ENCODE measurements at regions not wholly inside any gene's neighbourhood (a gene's known extent, or its start where the extent isn't known, plus 50 kb on each side); places are given as distances from the start of the nearest gene placed in this dataset.

GRCh38 chr11:130636722-130637464, 188.4 kb downstream of the ADAMTS15 start:
- DNase-seq (ENCODE audit: extremely low read depth, low read depth), result peak; percentile 11

- no peak for DNase-seq (ENCODE audit: extremely low read depth, low read depth)
Measured at GRCh38 chr11:130637566-130637965, 189.1 kb downstream of the ADAMTS15 start.

GRCh38 chr11:130638033-130638432, 189.6 kb downstream of the ADAMTS15 start:
- DNase-seq (ENCODE audit: extremely low read depth, low read depth), result no peak

- no peak for DNase-seq (ENCODE audit: extremely low read depth, low read depth)
Measured at GRCh38 chr11:130638624-130639023, 190.2 kb downstream of the ADAMTS15 start.

GRCh38 chr11:130639369-130639768, 190.9 kb downstream of the ADAMTS15 start:
- no peak for DNase-seq (ENCODE audit: extremely low read depth, low read depth)

GRCh38 chr11:130640526-130640925, 192.1 kb downstream of the ADAMTS15 start:
- DNase-seq (ENCODE audit: extremely low read depth, low read depth), result no peak

- no peak for DNase-seq (ENCODE audit: extremely low read depth, low read depth)
Measured at GRCh38 chr11:130641876-130642275, 193.4 kb downstream of the ADAMTS15 start.

GRCh38 chr11:130642994-130643393, 194.5 kb downstream of the ADAMTS15 start:
- no peak for DNase-seq (ENCODE audit: extremely low read depth, low read depth)

- no peak for DNase-seq (ENCODE audit: extremely low read depth, low read depth)
Measured at GRCh38 chr11:130644187-130644586, 195.7 kb downstream of the ADAMTS15 start.

- DNase-seq (ENCODE audit: extremely low read depth, low read depth), result no peak
Measured at GRCh38 chr11:130645164-130645842, 196.9 kb downstream of the ADAMTS15 start.

- no peak for DNase-seq (ENCODE audit: extremely low read depth, low read depth)
Measured at GRCh38 chr11:130645843-130646197, 197.4 kb downstream of the ADAMTS15 start.

- no peak for DNase-seq (ENCODE audit: extremely low read depth, low read depth)
Measured at GRCh38 chr11:130646881-130647280, 198.4 kb downstream of the ADAMTS15 start.

GRCh38 chr11:130647371-130647770, 198.9 kb downstream of the ADAMTS15 start:
- DNase-seq (ENCODE audit: extremely low read depth, low read depth), result no peak

- no peak for DNase-seq (ENCODE audit: extremely low read depth, low read depth)
Measured at GRCh38 chr11:130649801-130650200, 201.4 kb downstream of the ADAMTS15 start.

GRCh38 chr11:130650456-130651030, 202.1 kb downstream of the ADAMTS15 start:
- DNase-seq (ENCODE audit: extremely low read depth, low read depth), result no peak

GRCh38 chr11:130651066-130651855, 202.8 kb downstream of the ADAMTS15 start:
- no peak for DNase-seq (ENCODE audit: extremely low read depth, low read depth)

- no peak for DNase-seq (ENCODE audit: extremely low read depth, low read depth)
Measured at GRCh38 chr11:130652671-130653335, 204.4 kb downstream of the ADAMTS15 start.

- DNase-seq (ENCODE audit: extremely low read depth, low read depth), result no peak
Measured at GRCh38 chr11:130653838-130654636, 205.6 kb downstream of the ADAMTS15 start.

GRCh38 chr11:130655300-130655699, 206.9 kb downstream of the ADAMTS15 start:
- no peak for DNase-seq (ENCODE audit: extremely low read depth, low read depth)

- DNase-seq (ENCODE audit: extremely low read depth, low read depth), result no peak
Measured at GRCh38 chr11:130666781-130667251, 218.4 kb downstream of the ADAMTS15 start.
